Adipocyte (in vitro differentiated cells): ENCODE measurements at regions not wholly inside any gene's neighbourhood (a gene's known extent, or its start where the extent isn't known, plus 50 kb on each side); places are given as distances from the start of the nearest gene placed in this dataset.
A peak's percentile ranks its signal among the peaks of the same experiment; 100 is the strongest.
"Not testable (repeated sequence)": the region's sequence is repeated elsewhere in the genome, so short reads cannot be mapped to it uniquely, and the experiment has no call there.

Experiments
- DNase-seq: peaks from one replicate; pipeline ENCODE4 v3.0.0-alpha.2; 2015; ENCODE audit warnings: low read depth
- H3K27me3 ChIP-seq: replicated peaks from 2 replicates; pipeline ENCODE4 v1.7.0; 2013; ENCODE audit warnings: mild to moderate bottlenecking, low read length, moderate library complexity; ENCODE audit not compliant: control insufficient read depth, insufficient read depth
- H3K36me3 ChIP-seq: 2 replicates; pipeline ENCODE4 v1.7.0; 2013; ENCODE audit warnings: low read length, mild to moderate bottlenecking, moderate library complexity; ENCODE audit not compliant: control insufficient read depth, insufficient read depth, severe bottlenecking
- H3K4me1 ChIP-seq: 2 replicates; pipeline ENCODE4 v1.7.0; 2013; ENCODE audit warnings: mild to moderate bottlenecking, low read length, moderate library complexity; ENCODE audit not compliant: control insufficient read depth, insufficient read depth
- H3K4me3 ChIP-seq: 2 replicates; pipeline ENCODE4 v1.7.0; 2013; ENCODE audit warnings: mild to moderate bottlenecking, low read length, moderate library complexity
- H3K9ac ChIP-seq: 2 replicates; pipeline ENCODE4 v1.7.0; 2013; ENCODE audit warnings: mild to moderate bottlenecking, low read length, moderate library complexity
- H3K9me3 ChIP-seq: 2 replicates; pipeline ENCODE4 v1.7.0; 2013; ENCODE audit warnings: mild to moderate bottlenecking, low read length, moderate library complexity; ENCODE audit not compliant: control insufficient read depth

DNA sequence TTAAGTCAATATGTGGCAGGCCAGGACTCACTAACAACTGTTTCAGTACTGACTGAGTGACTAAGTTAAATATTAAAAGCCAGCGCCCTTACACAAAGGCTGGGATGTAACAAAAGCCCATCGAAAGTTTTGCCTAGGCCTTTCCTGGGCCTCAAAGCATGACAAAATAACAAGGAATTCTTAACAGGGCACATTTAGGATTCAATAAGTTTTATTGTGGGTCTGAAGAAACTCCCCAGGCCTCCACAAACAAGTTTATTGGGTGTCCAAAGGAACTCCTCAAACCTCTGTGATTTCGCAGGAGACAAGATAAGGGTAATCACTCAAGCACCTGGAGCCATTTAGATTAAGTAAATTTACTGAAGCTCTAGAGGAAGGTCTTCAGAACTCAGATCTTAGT is 130.7 kb upstream of the SGCG start:
- DNase-seq = no peak
- no peak overlapping the region for H3K9ac ChIP-seq
- no peaks in the 10 kb centered on the region for H3K4me1 ChIP-seq
- H3K36me3 ChIP-seq = no peaks in the 10 kb centered on the region
- H3K9me3 ChIP-seq = no peaks in the 10 kb centered on the region
- no peak overlapping the region for H3K4me3 ChIP-seq
- no peaks in the 10 kb centered on the region for H3K27me3 ChIP-seq

DNA sequence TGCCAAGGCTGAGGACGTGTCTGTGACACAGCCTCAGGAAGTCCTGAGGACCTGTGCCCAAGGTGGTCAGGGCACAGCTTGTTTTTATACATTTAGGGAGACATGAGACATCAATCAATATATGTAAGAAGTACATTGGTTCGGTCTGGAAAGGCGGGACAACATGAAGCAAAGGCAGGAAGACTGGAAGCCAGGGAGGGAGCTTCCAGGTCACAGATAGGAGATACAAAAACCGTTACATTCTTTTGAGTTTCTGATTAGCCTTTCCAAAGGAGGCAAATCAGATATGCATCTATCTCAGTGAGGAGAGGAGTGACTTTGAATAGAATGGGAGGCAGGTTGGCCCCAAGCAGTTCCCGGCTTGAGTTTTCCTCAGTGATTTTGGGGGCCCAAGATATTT is 127.1 kb upstream of the SGCG start:
- H3K27me3 ChIP-seq, H3K9me3 ChIP-seq, H3K36me3 ChIP-seq, H3K4me1 ChIP-seq, H3K4me3 ChIP-seq, DNase-seq, H3K9ac ChIP-seq: not testable (repeated sequence)

DNA sequence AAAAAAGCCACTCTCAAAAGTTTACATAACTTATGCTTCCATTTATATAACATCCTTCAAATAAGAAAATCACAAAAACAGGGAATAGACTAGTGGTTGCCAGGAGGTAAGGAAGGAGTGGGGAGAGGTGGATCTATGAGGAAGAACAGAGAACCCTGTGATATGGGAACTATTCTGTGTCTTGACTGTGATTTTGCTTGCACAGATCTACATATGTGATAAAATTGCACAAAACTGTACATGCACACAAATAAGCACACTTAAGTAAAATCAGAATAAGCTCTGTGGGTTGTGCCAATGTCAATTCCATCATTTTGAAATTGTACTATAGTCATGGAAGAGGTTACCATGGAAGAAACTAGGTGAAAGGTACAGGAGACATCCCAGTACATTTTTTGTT is 121.6 kb upstream of the SGCG start:
- H3K4me3 ChIP-seq = no peak overlapping the region
- H3K4me1 ChIP-seq = no peaks in the 10 kb centered on the region
- H3K36me3 ChIP-seq = no peaks in the 10 kb centered on the region
- no peak overlapping the region for H3K9ac ChIP-seq
- H3K9me3 ChIP-seq = no peaks in the 10 kb centered on the region
- no peak for DNase-seq
- no peaks in the 10 kb centered on the region for H3K27me3 ChIP-seq

DNA sequence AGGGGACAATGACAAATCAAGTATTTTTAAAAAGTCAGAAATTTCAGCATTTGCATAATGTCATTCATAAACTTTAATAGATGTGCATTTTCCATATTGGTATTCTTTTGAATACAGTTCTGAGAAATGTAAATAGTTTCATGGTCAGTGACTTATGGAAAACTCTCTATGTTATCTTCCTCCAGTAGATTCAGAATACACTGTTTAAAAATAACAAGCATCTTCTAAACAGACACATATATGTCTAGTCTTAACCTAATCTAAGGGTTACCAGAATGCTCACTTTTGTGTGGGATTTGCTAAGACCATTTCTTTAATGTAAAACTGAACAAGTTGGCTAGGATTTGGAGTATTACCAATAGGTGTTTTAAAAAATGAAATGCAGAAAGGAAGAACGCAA is 119.8 kb upstream of the SGCG start:
- Histone ChIP-seq H3K4me3 (no peak overlapping the region), H3K27me3 (no peaks in the 10 kb centered on the region), H3K9ac (no peak overlapping the region), H3K4me1 (no peaks in the 10 kb centered on the region), H3K9me3 (no peaks in the 10 kb centered on the region), H3K36me3 (no peaks in the 10 kb centered on the region)
- DNase-seq = no peak

DNA sequence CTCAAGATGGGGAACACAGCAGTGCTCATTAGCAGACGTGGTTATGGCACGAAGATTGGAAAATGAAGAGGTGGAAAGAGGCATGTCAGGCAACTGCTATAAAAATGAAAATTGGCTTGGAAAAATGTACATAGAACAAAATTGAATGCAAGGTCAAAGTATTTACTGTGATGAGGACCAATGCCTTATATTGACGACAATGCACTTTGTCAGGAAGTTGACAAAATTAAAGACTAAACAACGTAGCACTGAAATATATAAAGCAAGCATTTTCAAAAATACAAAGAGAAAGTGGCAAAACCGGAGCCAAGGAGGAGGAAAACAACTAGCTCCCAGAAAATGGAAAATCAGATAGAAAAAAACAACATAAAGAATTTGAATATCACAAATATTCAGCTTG is 113.7 kb upstream of the SGCG start:
- Histone ChIP-seq H3K4me3 (no peak overlapping the region), H3K9ac (no peak overlapping the region), H3K4me1 (peaks cover 11% of the 10 kb centered on the region), H3K36me3 (no peaks in the 10 kb centered on the region), H3K27me3 (no peaks in the 10 kb centered on the region), H3K9me3 (no peaks in the 10 kb centered on the region)
- no peak for DNase-seq

DNA sequence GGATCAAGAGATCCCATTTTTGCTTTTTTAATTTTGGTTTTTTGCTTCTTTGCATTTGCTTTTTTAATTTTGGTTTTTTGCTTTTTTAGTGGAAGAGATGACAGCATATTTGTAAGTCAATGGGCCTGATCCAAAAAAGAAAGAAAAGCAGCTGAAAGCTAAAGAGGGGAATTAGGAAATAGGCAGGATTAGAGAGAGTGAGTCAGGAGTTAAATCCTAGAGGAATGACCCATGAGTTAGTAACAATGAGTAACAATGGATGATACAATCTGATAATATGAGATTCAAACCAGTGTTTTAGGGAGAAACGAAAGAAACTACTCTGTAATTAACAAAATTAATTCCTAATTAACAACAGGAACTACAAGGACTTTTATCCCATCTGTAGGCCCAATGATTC is 111.2 kb upstream of the SGCG start:
- Histone ChIP-seq H3K9ac (no peak overlapping the region), H3K27me3 (no peaks in the 10 kb centered on the region), H3K4me1 (peaks cover 25% of the 10 kb centered on the region), H3K4me3 (peak overlapping the region; percentile 14), H3K36me3 (no peaks in the 10 kb centered on the region), H3K9me3 (no peaks in the 10 kb centered on the region)
- peak; percentile 87 for DNase-seq

DNA sequence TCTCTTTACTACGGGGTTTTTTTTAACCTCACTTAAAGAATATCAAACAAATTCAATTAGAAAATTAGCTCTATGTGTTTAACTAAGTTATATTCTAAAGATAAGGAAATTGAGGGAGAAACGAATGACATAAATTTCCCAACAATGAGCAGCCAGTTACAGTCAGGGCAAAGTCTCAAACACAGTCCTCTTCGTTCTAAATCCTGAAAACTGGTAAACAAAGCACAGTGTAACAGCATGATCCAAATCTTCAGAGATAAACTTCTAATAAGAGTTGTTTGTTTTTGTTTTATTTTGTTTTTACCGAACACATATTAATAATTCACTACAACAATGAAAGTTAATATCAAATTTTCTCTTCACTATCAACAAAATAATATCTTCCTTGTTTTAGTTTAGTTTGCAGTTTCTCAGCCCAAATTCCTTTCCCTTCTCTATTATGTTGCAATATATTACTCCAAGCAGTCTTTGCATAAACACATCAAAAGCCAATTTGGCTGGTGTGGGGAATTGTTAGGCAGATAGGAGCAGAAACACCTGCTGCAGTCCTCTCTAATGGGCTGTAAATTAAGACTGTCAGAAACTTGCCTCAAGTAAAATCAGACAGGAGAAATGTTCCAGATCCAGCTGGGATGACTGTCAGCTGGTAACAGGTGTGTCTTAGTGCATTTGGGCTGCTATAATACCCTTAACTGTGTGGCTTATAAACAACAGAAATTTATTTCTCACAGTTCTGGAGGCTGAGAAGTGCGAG is 106.5 kb upstream of the SGCG start:
- H3K36me3 ChIP-seq = no peaks in the 10 kb centered on the region
- peak; percentile 41 for DNase-seq
- H3K9ac ChIP-seq = peak overlapping the region; percentile 47
- no peaks in the 10 kb centered on the region for H3K27me3 ChIP-seq
- peak overlapping the region; percentile 61 for H3K4me3 ChIP-seq
- peaks cover 24% of the 10 kb centered on the region for H3K4me1 ChIP-seq
- H3K9me3 ChIP-seq = no peaks in the 10 kb centered on the region

DNA sequence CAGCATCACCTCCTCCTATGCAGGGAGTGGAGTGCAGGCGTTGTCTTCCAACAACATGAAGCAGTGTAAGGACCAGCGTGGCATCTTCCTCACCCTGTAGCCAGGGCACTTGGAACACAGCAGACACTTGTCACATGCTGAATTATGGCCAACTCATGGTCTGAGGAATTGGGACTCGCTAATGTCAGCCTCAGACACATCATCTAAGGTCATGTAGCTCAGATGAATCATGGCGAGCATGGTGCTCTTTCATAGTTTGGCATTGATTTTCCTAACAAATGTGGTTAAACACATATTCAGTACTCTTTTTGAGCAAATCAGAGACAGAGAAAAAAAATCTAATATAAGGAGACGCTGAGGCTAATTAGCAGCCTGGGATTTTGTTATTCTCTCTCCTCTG is 99.6 kb upstream of the SGCG start:
- Histone ChIP-seq H3K4me1 (no peaks in the 10 kb centered on the region), H3K9me3 (no peaks in the 10 kb centered on the region), H3K4me3 (no peak overlapping the region), H3K27me3 (no peaks in the 10 kb centered on the region), H3K36me3 (no peaks in the 10 kb centered on the region), H3K9ac (no peak overlapping the region)
- DNase-seq = no peak

DNA sequence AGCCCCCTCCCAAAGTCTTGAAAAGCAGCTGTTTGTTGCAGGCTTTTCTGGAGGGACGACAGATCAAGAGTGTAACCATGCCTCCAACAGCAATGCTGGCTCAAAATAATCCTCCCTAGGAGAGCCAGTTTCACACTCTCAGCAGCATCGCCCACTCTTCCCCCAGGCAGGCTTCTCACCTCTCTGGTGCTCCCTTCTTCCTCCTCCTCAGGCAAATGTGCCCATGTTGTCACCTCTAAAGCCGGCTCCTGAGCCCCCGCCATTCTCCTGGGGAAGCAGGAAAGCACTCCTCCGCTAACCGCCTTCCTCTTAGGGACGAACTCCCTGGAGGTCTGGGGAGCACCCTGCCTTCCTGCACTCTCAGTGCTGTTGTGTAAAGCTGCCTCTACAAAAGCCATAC is 98.9 kb upstream of the SGCG start:
- no peaks in the 10 kb centered on the region for H3K36me3 ChIP-seq
- H3K4me1 ChIP-seq = no peaks in the 10 kb centered on the region
- no peak overlapping the region for H3K4me3 ChIP-seq
- H3K27me3 ChIP-seq = no peaks in the 10 kb centered on the region
- DNase-seq = no peak
- H3K9ac ChIP-seq = no peak overlapping the region
- no peaks in the 10 kb centered on the region for H3K9me3 ChIP-seq

DNA sequence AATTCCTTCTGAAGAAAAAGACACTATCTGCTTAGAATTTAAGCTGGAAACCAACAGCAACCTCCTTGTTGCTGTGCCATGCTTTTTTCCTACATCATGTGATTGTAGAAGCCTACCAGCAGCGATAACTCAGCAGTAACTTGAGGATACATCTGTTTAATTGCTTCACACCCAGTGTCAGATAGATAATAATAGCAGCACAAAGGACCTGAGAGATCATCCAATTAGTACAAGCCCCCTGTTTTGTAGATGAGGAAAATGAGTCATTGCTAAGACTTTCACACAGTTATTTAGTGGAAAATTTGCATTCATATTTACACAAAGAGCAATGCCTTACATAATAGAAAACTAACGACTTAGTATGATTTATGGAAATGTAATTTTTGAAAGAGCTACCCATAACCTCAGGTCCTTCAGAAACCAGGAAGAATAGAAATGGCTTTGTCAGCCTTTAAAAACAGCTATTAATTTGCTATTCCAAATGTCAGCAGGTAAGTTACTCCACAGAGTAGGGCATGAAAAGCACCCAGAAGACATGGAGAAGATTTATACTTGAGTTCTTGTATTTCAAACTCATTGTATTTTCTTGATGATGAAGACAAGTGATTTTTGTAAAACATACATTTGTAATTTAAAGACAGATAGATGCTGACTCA is 93.7 kb upstream of the SGCG start:
- Histone ChIP-seq H3K4me3 (no peak overlapping the region), H3K9me3 (no peaks in the 10 kb centered on the region), H3K4me1 (no peaks in the 10 kb centered on the region), H3K36me3 (no peaks in the 10 kb centered on the region), H3K27me3 (peaks cover 8% of the 10 kb centered on the region), H3K9ac (no peak overlapping the region)
- no peak for DNase-seq

DNA sequence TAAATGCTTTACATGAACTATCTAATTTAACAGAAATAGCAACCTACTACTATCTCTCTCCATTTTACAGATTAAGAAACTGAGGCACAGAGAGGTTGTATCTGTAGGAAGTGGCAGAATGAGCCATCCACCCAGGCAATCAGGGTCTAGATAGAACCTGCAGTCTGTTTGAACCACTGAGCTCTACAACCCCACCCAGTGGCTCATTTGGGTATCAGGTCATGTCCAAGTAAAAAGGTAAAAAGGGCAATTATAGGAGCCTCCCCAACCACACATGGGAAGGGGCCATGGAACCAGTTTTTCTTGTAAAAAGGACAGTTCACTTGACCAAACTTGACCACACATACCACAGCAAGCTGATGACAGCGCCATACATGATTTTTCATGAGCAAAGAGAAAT is 92.9 kb upstream of the SGCG start:
- Histone ChIP-seq H3K36me3 (no peaks in the 10 kb centered on the region), H3K27me3 (peaks cover 8% of the 10 kb centered on the region), H3K9ac (no peak overlapping the region), H3K4me3 (no peak overlapping the region), H3K4me1 (no peaks in the 10 kb centered on the region), H3K9me3 (no peaks in the 10 kb centered on the region)
- peak; percentile 8 for DNase-seq
